ENCODE measurements at regions not wholly inside any gene's neighbourhood (a gene's known extent, or its start where the extent isn't known, plus 50 kb on each side); places are given as distances from the start of the nearest gene placed in this dataset.

DNA sequence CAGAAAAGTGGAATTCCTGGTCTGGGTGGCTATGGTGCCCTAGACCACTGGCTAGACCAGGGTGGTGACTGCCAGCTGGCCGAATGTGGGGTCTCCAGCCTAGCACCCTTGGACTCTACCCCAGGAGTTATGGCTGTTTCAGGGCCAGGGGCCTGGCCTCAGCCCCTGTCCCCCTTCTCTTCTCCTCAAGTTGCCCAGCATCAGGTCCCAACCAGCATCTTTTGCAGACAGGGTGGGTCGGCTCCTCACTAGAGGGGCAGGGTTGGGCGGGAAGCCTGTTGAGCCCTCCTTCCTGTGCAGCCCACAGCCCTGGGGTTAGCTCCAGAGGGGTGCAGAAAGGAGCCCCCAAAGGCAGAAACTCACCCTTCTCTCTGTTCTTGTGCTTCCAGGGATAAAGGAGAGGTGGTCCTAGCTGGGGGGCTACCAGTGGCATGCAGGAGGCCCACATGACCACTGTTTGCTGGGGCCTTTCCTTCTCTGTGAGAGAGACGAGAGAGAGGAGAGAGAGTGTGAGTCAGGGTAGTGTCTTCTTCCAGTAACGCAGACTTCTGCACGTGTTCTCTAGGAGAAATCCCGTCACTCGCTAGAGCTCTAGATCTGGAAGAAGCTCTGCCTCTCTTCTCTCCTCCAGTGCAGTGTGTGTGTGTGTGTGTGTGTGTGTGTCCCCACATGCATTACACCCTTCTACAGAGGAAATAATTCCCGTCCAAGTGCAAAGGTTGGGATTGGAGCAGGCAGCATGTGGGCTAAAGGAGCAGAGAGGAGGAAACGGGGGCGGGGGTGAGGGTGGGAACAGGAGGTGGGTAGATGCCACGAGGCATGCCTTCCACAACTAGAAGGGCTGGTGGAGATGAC lies 209.4 kb downstream of the SEC14L1 start:
- TF ChIP-seq, protein P1, sequence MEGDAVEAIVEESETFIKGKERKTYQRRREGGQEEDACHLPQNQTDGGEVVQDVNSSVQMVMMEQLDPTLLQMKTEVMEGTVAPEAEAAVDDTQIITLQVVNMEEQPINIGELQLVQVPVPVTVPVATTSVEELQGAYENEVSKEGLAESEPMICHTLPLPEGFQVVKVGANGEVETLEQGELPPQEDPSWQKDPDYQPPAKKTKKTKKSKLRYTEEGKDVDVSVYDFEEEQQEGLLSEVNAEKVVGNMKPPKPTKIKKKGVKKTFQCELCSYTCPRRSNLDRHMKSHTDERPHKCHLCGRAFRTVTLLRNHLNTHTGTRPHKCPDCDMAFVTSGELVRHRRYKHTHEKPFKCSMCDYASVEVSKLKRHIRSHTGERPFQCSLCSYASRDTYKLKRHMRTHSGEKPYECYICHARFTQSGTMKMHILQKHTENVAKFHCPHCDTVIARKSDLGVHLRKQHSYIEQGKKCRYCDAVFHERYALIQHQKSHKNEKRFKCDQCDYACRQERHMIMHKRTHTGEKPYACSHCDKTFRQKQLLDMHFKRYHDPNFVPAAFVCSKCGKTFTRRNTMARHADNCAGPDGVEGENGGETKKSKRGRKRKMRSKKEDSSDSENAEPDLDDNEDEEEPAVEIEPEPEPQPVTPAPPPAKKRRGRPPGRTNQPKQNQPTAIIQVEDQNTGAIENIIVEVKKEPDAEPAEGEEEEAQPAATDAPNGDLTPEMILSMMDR (IDR thresholded peaks at IDR 0.05): no peak
- no peaks in the 10 kb centered on the region for H3K36me3 Mint-ChIP-seq (ENCODE audit: low read depth)
- DNase-seq (no peak), ATAC-seq (ENCODE audit: low read depth) (no peak)
- no peak overlapping the region for H3K4me3 Mint-ChIP-seq
- H3K27me3 Mint-ChIP-seq: no peaks in the 10 kb centered on the region
- ChIA-PET CTCF (no interaction called here), POLR2A (no interaction called here)
- H3K9me3 Mint-ChIP-seq: no peaks in the 10 kb centered on the region
- H3K27ac Mint-ChIP-seq: no peak overlapping the region
- intact Hi-C loops (cut with micrococcal nuclease): no loop called here
- H3K4me1 Mint-ChIP-seq: no peaks in the 10 kb centered on the region

DNA sequence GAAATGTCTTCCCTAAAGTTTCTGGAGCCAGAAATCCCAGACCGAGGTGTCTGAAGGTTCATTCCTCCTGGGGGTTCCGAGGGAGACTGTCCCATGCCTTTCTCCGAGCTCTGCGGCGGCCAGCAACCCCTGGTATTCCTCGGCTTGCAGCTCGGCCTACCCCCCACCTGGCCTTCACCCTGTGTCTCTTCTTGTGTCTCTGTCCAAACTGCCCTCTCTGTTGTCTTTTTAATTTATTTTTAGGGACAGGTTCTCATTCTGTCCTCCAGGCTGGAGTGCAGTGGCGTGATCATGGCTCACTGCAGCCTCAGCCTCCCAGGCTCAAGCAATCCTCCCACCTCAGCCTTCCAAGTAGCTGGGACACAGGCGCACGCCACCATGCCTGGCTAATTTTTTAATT lies 211.7 kb downstream of the SEC14L1 start:
- Mint-ChIP-seq H3K27me3 (no peaks in the 10 kb centered on the region), H3K36me3 (ENCODE audit: low read depth) (no peaks in the 10 kb centered on the region), H3K4me3 (no peak overlapping the region), H3K9me3 (no peaks in the 10 kb centered on the region), H3K27ac (no peak overlapping the region), H3K4me1 (peaks cover under 1% of the 10 kb centered on the region)
- CTCF ChIA-PET: no interaction called here
- intact Hi-C loops (cut with micrococcal nuclease): no loop called here
- POLR2A ChIA-PET: interaction anchor here (0.6 kb wide), 1 partner anchor 9 kb away, joined by 3 read pairs; no protein-coding TSS in a partner anchor
- TF ChIP-seq, protein P1 (IDR thresholded peaks at IDR 0.05): no peak
- ATAC-seq (ENCODE audit: low read depth): no peak
- no peak for DNase-seq

DNA sequence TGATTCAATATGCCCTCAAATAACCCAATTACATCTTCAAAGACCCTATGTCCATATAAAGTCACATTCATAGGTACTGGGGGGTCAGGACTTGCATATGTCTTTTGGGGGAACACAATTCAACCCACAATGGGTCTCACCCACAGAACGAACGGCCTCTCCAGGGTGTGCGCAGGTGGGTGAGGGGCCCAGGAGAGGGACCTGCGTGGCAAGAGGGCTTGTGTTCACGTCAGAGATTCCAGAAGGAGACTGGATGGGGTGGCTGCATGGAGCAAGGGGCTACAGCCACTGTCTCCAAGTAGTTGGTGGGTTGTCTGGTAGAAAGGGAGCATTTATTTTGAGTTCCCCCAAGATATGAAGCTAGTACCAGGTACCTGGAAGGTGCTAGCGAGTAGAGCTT lies 212.2 kb downstream of the SEC14L1 start:
- Mint-ChIP-seq H3K9me3 (no peaks in the 10 kb centered on the region), H3K27ac (no peak overlapping the region), H3K27me3 (no peaks in the 10 kb centered on the region), H3K4me3 (no peak overlapping the region), H3K36me3 (ENCODE audit: low read depth) (no peaks in the 10 kb centered on the region), H3K4me1 (peaks cover 3% of the 10 kb centered on the region)
- ATAC-seq (ENCODE audit: low read depth) (no peak), DNase-seq (no peak)
- TF ChIP-seq, protein P1 (IDR thresholded peaks at IDR 0.05): no peak
- intact Hi-C loops (cut with micrococcal nuclease): no loop called here
- ChIA-PET POLR2A (interaction anchor here (0.6 kb wide), 1 partner anchor 9 kb away, joined by 3 read pairs; no protein-coding TSS in a partner anchor), CTCF (no interaction called here)

DNA sequence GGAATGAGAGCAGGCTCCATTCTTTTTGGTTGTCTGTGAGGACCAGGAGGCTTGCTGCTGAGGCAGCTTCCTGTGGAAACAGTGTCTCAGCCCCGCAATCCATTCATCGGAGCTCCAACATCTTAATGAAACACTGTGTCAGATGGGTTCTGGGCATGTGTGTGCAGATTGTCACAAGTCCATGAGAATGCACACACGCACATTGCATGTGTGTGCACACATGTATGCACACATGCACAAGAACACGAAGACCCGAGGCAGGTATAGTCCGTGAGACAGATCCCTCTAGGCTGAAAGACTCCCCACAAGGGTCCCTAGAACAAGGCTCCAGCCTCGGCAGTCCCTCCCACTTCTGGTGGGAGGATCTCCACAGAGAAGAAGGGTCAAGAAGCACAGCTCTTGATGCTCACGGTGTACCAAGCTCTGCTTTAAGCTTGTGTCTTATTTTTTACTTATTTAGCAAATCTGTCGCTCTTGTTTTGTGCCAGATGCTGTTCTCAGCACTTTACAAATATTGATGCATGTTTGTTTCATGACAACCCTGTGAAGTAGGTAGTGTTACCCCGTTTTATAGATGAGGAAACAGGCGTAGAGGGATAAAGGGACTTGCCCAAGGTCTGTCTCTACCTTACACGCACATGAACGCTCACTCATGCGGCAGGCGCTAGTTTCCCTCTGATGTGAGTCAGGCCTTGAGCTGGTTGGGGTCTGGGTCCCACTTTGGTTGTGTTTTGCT lies 213.1 kb downstream of the SEC14L1 start:
- POLR2A ChIA-PET: interaction anchor here (0.6 kb wide), 1 partner anchor 15 kb away, joined by 4 read pairs; no protein-coding TSS in a partner anchor
- ATAC-seq (ENCODE audit: low read depth): no peak
- intact Hi-C loops (cut with micrococcal nuclease): no loop called here
- Mint-ChIP-seq H3K27ac (no peak overlapping the region), H3K9me3 (no peaks in the 10 kb centered on the region), H3K4me1 (peaks cover 3% of the 10 kb centered on the region), H3K4me3 (no peak overlapping the region), H3K36me3 (ENCODE audit: low read depth) (no peaks in the 10 kb centered on the region), H3K27me3 (no peaks in the 10 kb centered on the region)
- TF ChIP-seq, protein P1 (IDR thresholded peaks at IDR 0.05): no peak
- CTCF ChIA-PET: no interaction called here
- DNase-seq: no peak

DNA sequence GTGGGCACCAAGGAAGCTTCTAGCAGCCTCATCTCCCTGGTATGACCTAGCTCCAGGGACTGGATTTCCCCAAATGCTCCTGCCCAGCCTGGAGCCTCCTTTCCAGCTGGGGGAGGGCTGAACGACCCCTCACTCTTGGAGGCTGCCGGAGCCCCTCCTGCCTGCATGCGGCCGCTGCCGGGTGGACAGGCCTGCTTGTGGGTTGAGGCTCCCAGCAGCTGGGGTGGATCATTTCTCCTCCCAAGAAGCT lies 213.6 kb downstream of the SEC14L1 start:
- H3K4me3 Mint-ChIP-seq: no peak overlapping the region
- DNase-seq (no peak), ATAC-seq (ENCODE audit: low read depth) (no peak)
- peaks cover 3% of the 10 kb centered on the region for H3K4me1 Mint-ChIP-seq
- no peak overlapping the region for H3K27ac Mint-ChIP-seq
- no peaks in the 10 kb centered on the region for H3K9me3 Mint-ChIP-seq
- H3K36me3 Mint-ChIP-seq (ENCODE audit: low read depth): no peaks in the 10 kb centered on the region
- TF ChIP-seq, protein P1 (IDR thresholded peaks at IDR 0.05): no peak
- intact Hi-C loops (cut with micrococcal nuclease): no loop called here
- ChIA-PET POLR2A (interaction anchor here (0.6 kb wide), 1 partner anchor 15 kb away, joined by 4 read pairs; no protein-coding TSS in a partner anchor), CTCF (no interaction called here)
- H3K27me3 Mint-ChIP-seq: no peaks in the 10 kb centered on the region

Measured in activated B cell treated with CpG ODN at 0.5 μM for 24 hours (primary cell).